Natural killer cell (primary cell): ENCODE measurements at regions not wholly inside any gene's neighbourhood (a gene's known extent, or its start where the extent isn't known, plus 50 kb on each side); places are given as distances from the start of the nearest gene placed in this dataset.

Source experiments
- ATAC-seq, 3 donors: fragments of 150-1000 bp in 2 of 3; fragments of 200-7000 bp in 1 of 3; cut with Tn5 transposase; 1 replicate in 1 of 3; 2 replicates in 2 of 3; pipeline ENCODE4 v1.10.0; 2021; ENCODE audit warnings: mild to moderate bottlenecking in 2 of 3, moderate library complexity in 2 of 3
- DNase-seq, 2 donors: peaks; one replicate each; pipeline versions ENCODE4 v3.0.0 to v3.0.0-alpha.2; 2013 to 2021; ENCODE audit warnings: mixed read lengths in 1 of 2
- H3K27ac ChIP-seq: one replicate; pipeline ENCODE4 v1.5.1; 2013; ENCODE audit warnings: mild to moderate bottlenecking, low read length
- H3K27me3 ChIP-seq: one replicate; pipeline ENCODE4 v1.6.1; 2013; ENCODE audit warnings: low read length; ENCODE audit not compliant: control insufficient read depth, insufficient read depth
- H3K36me3 ChIP-seq: one replicate; pipeline ENCODE4 v1.6.1; 2013; ENCODE audit warnings: low read length; ENCODE audit not compliant: control insufficient read depth, insufficient read depth
- H3K4me1 ChIP-seq: one replicate; pipeline ENCODE4 v1.6.1; 2013; ENCODE audit warnings: low read length; ENCODE audit not compliant: control insufficient read depth, insufficient read depth
- H3K4me3 ChIP-seq: one replicate; pipeline ENCODE4 v1.5.1; 2013; ENCODE audit warnings: low read length
- H3K9me3 ChIP-seq: one replicate; pipeline ENCODE4 v1.6.1; 2013; ENCODE audit warnings: low read length; ENCODE audit not compliant: control insufficient read depth, insufficient read depth
- H3K27ac Mint-ChIP-seq, 2 donors: one replicate each; pipeline ENCODE4 v1.8.0; 2022; ENCODE audit warnings: mild to moderate bottlenecking in 2 of 2, mixed read lengths in 2 of 2, moderate library complexity in 1 of 2
- H3K27me3 Mint-ChIP-seq, 2 donors: one replicate each; pipeline ENCODE4 v1.8.0; 2022; ENCODE audit warnings: low read depth in 2 of 2, mixed read lengths in 2 of 2
- H3K36me3 Mint-ChIP-seq: one replicate; pipeline ENCODE4 v1.8.0; 2022; ENCODE audit warnings: mixed read lengths
- H3K4me1 Mint-ChIP-seq, 2 donors: one replicate each; pipeline ENCODE4 v1.8.0; 2022; ENCODE audit warnings: mixed read lengths in 2 of 2
- H3K4me3 Mint-ChIP-seq: one replicate; pipeline ENCODE4 v1.8.0; 2022; ENCODE audit warnings: mild to moderate bottlenecking, moderate library complexity, mixed read lengths
- H3K9me3 Mint-ChIP-seq, 2 donors: one replicate each; pipeline ENCODE4 v1.8.0; 2022; ENCODE audit warnings: mixed read lengths in 2 of 2
- CTCF ChIP-seq: fragments of 200-600 bp; IDR thresholded peaks from one replicate; pipeline ENCODE4 v1.8.0; 2022; ENCODE audit warnings: antibody characterized with exemption
- WGBS: methylation state at CpG from one replicate; pipeline ENCODE4 v1.1.7; 2013; ENCODE audit warnings: missing lambda C conversion rate; ENCODE audit not compliant: insufficient coverage; 5-methylcytosine and 5-hydroxymethylcytosine counted together
- intact Hi-C: fragments of 100-400 bp; cut with micrococcal nuclease; formaldehyde crosslinking; loops from one replicate; pipeline ENCODE4 v1.14.2; 2022

GRCh38 chr5:128869970-128870369 lies 95.3 kb upstream of the SLC27A6 start:
- no peak overlapping the region for H3K4me3 Mint-ChIP-seq
- WGBS = 60% methylated on average over 1 of the region's 1 CpG
- intact Hi-C loops = no loop called here

GRCh38 chr5:128870373-128870772 lies 94.9 kb upstream of the SLC27A6 start:
- Histone ChIP-seq H3K27me3 (no peaks in the 10 kb centered on the region), H3K9me3 (no peaks in the 10 kb centered on the region), H3K4me1 (no peaks in the 10 kb centered on the region), H3K27ac (no peak overlapping the region), H3K36me3 (no peaks in the 10 kb centered on the region), H3K4me3 (no peak overlapping the region)
- ATAC-seq = no peak
- no peak for TF ChIP-seq CTCF
- peaks cover 7 to 15% of the 10 kb centered on the region in 2 donors for H3K9me3 Mint-ChIP-seq
- no peak overlapping the region for H3K27ac Mint-ChIP-seq
- H3K4me3 Mint-ChIP-seq = no peak overlapping the region
- no peaks in the 10 kb centered on the region for H3K36me3 Mint-ChIP-seq
- WGBS = 79% methylated on average over 5 of the region's 5 CpGs
- H3K4me1 Mint-ChIP-seq = no peaks in the 10 kb centered on the region
- no peaks in the 10 kb centered on the region for H3K27me3 Mint-ChIP-seq
- intact Hi-C loops = no loop called here
- no peak for DNase-seq

More at GRCh38 chr5:128869970-128870369, 95.3 kb upstream of the SLC27A6 start:
- H3K9me3 ChIP-seq = no peaks in the 10 kb centered on the region
- no peak for TF ChIP-seq CTCF
- H3K9me3 Mint-ChIP-seq = peaks cover 6 to 15% of the 10 kb centered on the region in 2 donors
- H3K36me3 ChIP-seq = no peaks in the 10 kb centered on the region
- ATAC-seq (no peak), DNase-seq (no peak)
- H3K27ac Mint-ChIP-seq = no peak overlapping the region
- H3K4me1 ChIP-seq = no peaks in the 10 kb centered on the region
- no peaks in the 10 kb centered on the region for H3K36me3 Mint-ChIP-seq
- H3K27ac ChIP-seq = no peak overlapping the region
- no peak overlapping the region for H3K4me3 ChIP-seq
- H3K4me1 Mint-ChIP-seq = no peaks in the 10 kb centered on the region
- no peaks in the 10 kb centered on the region for H3K27me3 ChIP-seq
- H3K27me3 Mint-ChIP-seq = no peaks in the 10 kb centered on the region

DNA sequence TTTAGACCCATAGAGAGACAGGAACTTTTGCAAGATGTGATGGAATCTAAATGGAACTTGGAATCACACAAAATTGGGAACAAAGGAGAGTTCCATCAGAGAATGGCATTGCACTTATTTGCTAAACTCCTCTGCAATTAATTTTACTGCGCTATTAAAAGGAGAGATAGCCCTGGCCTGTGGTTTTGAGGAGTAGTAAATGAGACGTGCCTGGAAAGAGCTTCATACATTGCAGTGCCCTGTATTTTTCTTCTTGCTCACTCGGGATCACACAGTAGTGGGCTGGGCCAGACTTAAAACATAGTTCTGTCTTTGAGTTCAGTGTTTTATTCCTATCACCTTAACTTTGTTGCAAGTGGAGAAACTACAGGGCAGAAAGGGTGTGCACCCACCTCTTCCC lies 94.4 kb upstream of the SLC27A6 start:
- no peak for TF ChIP-seq CTCF
- no peaks in the 10 kb centered on the region for H3K36me3 Mint-ChIP-seq
- no peaks in the 10 kb centered on the region for H3K4me1 Mint-ChIP-seq
- no peak for DNase-seq
- WGBS = 81% methylated on average over 3 of the region's 3 CpGs
- no peaks in the 10 kb centered on the region for H3K4me1 ChIP-seq
- H3K27ac ChIP-seq = no peak overlapping the region
- H3K4me3 Mint-ChIP-seq = no peak overlapping the region
- no peaks in the 10 kb centered on the region for H3K27me3 Mint-ChIP-seq
- no peaks in the 10 kb centered on the region for H3K27me3 ChIP-seq
- H3K9me3 Mint-ChIP-seq = peaks cover 8 to 15% of the 10 kb centered on the region in 2 donors
- no peaks in the 10 kb centered on the region for H3K9me3 ChIP-seq
- H3K4me3 ChIP-seq = no peak overlapping the region
- ATAC-seq = no peak
- H3K36me3 ChIP-seq = no peaks in the 10 kb centered on the region
- intact Hi-C loops = no loop called here
- no peak overlapping the region for H3K27ac Mint-ChIP-seq

GRCh38 chr5:128876569-128877382 lies 88.5 kb upstream of the SLC27A6 start:
- Mint-ChIP-seq H3K4me3 (no peak overlapping the region), H3K36me3 (no peaks in the 10 kb centered on the region), H3K27ac (no peak overlapping the region), H3K9me3 (peaks cover 2 to 4% of the 10 kb centered on the region in 2 donors), H3K27me3 (no peaks in the 10 kb centered on the region), H3K4me1 (no peaks in the 10 kb centered on the region)
- ATAC-seq = no peak
- no peaks in the 10 kb centered on the region for H3K9me3 ChIP-seq
- H3K4me3 ChIP-seq = no peak overlapping the region
- DNase-seq = no peak
- H3K27me3 ChIP-seq = no peaks in the 10 kb centered on the region
- H3K4me1 ChIP-seq = no peaks in the 10 kb centered on the region
- TF ChIP-seq CTCF = no peak
- no peaks in the 10 kb centered on the region for H3K36me3 ChIP-seq
- no peak overlapping the region for H3K27ac ChIP-seq
- 54% methylated on average over 1 of the region's 3 CpGs for WGBS
- intact Hi-C loops = no loop called here
